ENCODE measurements at regions not wholly inside any gene's neighbourhood (a gene's known extent, or its start where the extent isn't known, plus 50 kb on each side); places are given as distances from the start of the nearest gene placed in this dataset.

- TF ChIP-seq CTCF (IDR thresholded peaks at IDR 0.05; ENCODE audit: control extremely low read depth in 1 of 3, insufficient read depth in 1 of 3, low read depth in 1 of 3, low read length in 3 of 3) (no peak), RFX5 (IDR thresholded peaks at IDR 0.05; ENCODE audit: borderline replicate concordance, low read depth, low read length) (no peak), BRCA1 (IDR thresholded peaks at IDR 0.05; ENCODE audit: low read depth, low read length) (no peak), KDM1A (IDR thresholded peaks at IDR 0.05; ENCODE audit: borderline replicate concordance, low read length) (no peak), HDAC2 (IDR thresholded peaks at IDR 0.05; ENCODE audit: borderline replicate concordance in 1 of 2, low read depth in 2 of 2, low read length in 2 of 2) (no peak), CHD1 (IDR thresholded peaks at IDR 0.05; ENCODE audit: low read depth, low read length) (no peak), POLR2AphosphoS5 (IDR thresholded peaks at IDR 0.05; ENCODE audit: low read depth, low read length) (no peak), POLR2A (IDR thresholded peaks at IDR 0.05; ENCODE audit: control extremely low read depth in 1 of 2, low read depth in 2 of 2, low read length in 2 of 2) (no peak), JUN (IDR thresholded peaks at IDR 0.05; ENCODE audit: low read depth, low read length) (no peak), SIX5 (IDR thresholded peaks at IDR 0.05; ENCODE audit: low read depth, low read length) (no peak), EZH2 (IDR thresholded peaks at IDR 0.05; ENCODE audit: low read depth, low read length, severe bottlenecking) (no peak), RAD21 (IDR thresholded peaks at IDR 0.05 in 1 of 2, conservative IDR thresholded peaks at IDR 0.05 in 1 of 2; ENCODE audit: low read depth in 2 of 2, low read length in 2 of 2) (no peak)
Observed at GRCh38 chr20:39778847-39779604, 816.9 kb downstream of the DHX35 start.
